Stimulated activated naive CD8-positive, alpha-beta T cell treated with anti-CD3 and anti-CD28 coated beads, Interleukin-15, Interleukin-2, amounts not matched to agents 100 ng/mL and 50 ng/mL, for 24 hours (primary cell): ENCODE measurements at regions not wholly inside any gene's neighbourhood (a gene's known extent, or its start where the extent isn't known, plus 50 kb on each side); places are given as distances from the start of the nearest gene placed in this dataset.
"Not testable (repeated sequence)": the region's sequence is repeated elsewhere in the genome, so short reads cannot be mapped to it uniquely, and the experiment has no call there.

Experiments
- H3K27ac Mint-ChIP-seq: one replicate; pipeline ENCODE4 v1.8.0; 2021; ENCODE audit warnings: mild to moderate bottlenecking, mixed read lengths
- H3K27me3 Mint-ChIP-seq: one replicate; pipeline ENCODE4 v1.8.0; 2021; ENCODE audit warnings: mixed read lengths
- H3K36me3 Mint-ChIP-seq: one replicate; pipeline ENCODE4 v1.8.0; 2021; ENCODE audit warnings: low read depth, mixed read lengths
- H3K4me1 Mint-ChIP-seq: one replicate; pipeline ENCODE4 v1.8.0; 2021; ENCODE audit warnings: low read depth, mixed read lengths
- H3K4me3 Mint-ChIP-seq: one replicate; pipeline ENCODE4 v1.8.0; 2021; ENCODE audit warnings: mild to moderate bottlenecking, mixed read lengths
- H3K9me3 Mint-ChIP-seq: one replicate; pipeline ENCODE4 v1.8.0; 2021; ENCODE audit warnings: mixed read lengths

DNA sequence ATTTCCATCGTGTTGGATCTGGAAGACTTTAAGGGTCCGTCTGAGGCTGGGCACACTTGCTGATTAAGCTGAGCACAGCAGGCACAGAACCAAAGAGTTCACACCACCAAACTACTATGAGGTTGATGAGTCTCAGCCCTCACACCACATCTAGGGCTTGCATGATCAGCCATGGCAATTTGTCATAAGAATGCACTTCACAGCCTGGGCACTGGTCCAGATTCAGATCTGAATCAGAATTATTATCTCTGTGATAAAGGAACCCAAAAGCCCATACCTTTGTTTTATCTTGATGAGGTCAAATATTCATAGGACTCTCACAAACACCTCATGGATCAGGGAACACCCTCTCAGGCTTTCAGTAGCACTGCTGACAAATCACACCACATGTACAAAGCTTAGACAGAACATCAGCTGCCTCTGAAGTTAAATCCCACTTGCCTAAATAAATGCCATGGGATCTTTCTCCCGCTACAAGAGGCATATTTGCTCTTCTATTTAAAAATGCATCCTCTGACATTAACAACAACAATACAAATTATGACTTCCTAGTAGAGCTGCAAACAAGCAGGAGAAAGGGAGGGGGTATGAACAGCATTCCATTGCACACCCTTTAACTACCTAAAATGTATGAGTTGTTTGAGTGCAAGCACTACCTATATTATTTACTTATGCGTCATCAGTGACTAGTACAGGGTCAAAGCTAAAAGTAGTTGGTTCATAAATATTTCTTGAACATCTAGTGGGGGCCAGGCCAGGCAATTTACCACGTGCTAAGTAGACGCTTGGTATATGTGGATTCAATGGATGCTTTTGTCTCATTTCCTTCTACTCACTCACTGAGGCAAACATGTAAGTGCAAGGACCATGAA, 186.3 kb upstream of the FGF13 start:
- Mint-ChIP-seq H3K36me3 (no peaks in the 10 kb centered on the region), H3K9me3 (no peaks in the 10 kb centered on the region), H3K4me3 (no peak overlapping the region), H3K4me1 (no peaks in the 10 kb centered on the region), H3K27ac (no peak overlapping the region), H3K27me3 (no peaks in the 10 kb centered on the region)

DNA sequence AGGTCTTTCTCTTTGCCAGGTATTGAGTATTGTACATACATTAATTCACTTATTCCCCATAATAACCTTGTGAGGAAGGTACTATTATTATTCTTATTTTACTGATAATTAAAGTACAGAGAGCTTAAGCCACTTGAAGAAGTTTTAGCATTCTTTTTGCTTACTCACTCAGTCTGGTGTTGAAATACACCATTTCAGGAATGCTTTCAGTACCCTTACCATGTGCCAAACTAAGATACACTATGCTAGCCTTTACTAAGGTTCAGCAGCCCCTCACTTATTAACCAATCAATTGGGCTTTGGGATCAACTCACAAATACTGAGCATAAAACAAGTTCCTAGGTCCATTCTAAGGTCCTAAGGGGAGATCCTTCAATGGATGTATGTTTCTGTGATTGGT, 179.0 kb upstream of the FGF13 start:
- no peaks in the 10 kb centered on the region for H3K4me1 Mint-ChIP-seq
- H3K36me3 Mint-ChIP-seq, result no peaks in the 10 kb centered on the region
- no peaks in the 10 kb centered on the region for H3K27me3 Mint-ChIP-seq
- H3K4me3 Mint-ChIP-seq, result no peak overlapping the region
- H3K27ac Mint-ChIP-seq, result no peak overlapping the region
- no peaks in the 10 kb centered on the region for H3K9me3 Mint-ChIP-seq

DNA sequence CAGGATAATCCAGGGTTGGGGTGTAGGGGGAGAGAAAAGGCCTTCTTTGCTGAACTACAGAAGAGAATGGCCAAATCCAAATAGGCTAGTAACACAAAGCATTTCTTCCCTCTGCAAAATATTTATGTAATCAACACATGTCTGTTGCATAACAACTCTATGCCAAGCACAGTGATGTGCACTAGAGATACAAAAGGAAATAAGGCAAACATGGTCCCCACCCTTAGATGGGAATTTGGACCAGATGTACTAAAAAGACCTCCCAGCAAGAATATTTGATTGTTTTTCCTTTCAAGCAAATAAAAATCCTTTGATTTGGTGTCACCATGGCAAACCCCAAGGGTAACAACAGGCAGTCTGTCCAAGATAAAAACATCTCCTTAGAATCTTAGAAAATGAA, 177.6 kb upstream of the FGF13 start:
- Mint-ChIP-seq H3K4me1 (no peaks in the 10 kb centered on the region), H3K27me3 (no peaks in the 10 kb centered on the region), H3K4me3 (no peak overlapping the region), H3K9me3 (no peaks in the 10 kb centered on the region), H3K36me3 (no peaks in the 10 kb centered on the region), H3K27ac (no peak overlapping the region)

DNA sequence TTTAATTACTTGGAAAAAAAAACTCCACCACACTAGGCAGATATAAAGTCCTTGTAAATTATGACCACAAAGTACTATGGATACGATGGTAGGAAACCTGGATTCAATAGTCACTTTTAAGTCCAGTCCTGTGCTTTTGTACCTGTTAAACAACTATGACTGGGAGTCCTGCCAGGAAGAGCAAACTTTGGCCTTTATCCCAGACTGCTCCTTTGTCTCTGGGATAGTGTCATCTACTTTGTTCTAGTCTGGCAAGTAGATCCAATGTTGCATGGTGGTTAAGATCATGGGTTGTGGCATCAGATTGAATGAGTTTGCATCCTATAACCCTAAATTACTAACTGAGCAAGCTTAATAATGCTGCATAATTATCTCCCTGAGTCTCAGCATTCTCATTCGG, 175.3 kb upstream of the FGF13 start:
- no peaks in the 10 kb centered on the region for H3K36me3 Mint-ChIP-seq
- no peaks in the 10 kb centered on the region for H3K27me3 Mint-ChIP-seq
- no peak overlapping the region for H3K27ac Mint-ChIP-seq
- no peaks in the 10 kb centered on the region for H3K4me1 Mint-ChIP-seq
- no peak overlapping the region for H3K4me3 Mint-ChIP-seq
- no peaks in the 10 kb centered on the region for H3K9me3 Mint-ChIP-seq

DNA sequence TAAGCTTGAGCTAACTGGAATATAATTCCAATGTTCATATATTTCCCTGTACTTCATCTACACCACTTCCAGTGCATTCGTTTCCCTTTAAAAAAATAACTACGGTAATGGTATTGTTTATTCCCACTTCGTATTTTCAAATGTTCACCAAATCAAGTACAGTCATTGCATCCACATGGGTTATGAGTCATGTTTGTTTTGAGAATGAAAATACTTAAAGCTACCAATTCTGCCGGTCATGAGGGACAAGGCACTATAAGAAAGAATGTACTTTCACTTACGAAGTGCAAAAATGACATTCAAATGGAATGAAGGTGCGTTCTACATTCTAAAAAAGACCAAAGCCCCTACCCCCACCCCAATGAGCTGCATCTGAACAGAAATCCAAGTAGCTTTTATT, 174.4 kb upstream of the FGF13 start:
- H3K36me3 Mint-ChIP-seq, result no peaks in the 10 kb centered on the region
- no peaks in the 10 kb centered on the region for H3K9me3 Mint-ChIP-seq
- H3K4me3 Mint-ChIP-seq, result no peak overlapping the region
- no peaks in the 10 kb centered on the region for H3K27me3 Mint-ChIP-seq
- H3K4me1 Mint-ChIP-seq, result no peaks in the 10 kb centered on the region
- H3K27ac Mint-ChIP-seq, result no peak overlapping the region

DNA sequence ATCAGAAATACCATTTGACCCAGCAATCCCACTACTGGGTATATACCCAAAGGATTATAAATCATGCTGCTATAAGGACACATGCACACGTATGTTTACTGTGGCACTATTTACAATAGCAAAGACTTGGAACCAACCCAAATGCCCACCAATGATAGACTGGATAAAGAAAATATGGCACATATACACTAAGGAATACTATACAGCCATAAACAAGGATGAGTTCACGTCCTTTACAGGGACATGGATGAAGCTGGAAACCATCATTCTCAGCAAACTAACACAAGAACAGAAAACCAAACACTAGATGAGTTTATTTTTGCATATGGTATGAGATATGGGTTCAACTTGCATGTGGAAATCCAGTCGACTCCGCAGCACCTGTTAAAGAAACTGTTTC, 168.8 kb upstream of the FGF13 start:
- not testable (repeated sequence) for H3K4me3 Mint-ChIP-seq, H3K27ac Mint-ChIP-seq, H3K4me1 Mint-ChIP-seq, H3K9me3 Mint-ChIP-seq, H3K36me3 Mint-ChIP-seq, H3K27me3 Mint-ChIP-seq

DNA sequence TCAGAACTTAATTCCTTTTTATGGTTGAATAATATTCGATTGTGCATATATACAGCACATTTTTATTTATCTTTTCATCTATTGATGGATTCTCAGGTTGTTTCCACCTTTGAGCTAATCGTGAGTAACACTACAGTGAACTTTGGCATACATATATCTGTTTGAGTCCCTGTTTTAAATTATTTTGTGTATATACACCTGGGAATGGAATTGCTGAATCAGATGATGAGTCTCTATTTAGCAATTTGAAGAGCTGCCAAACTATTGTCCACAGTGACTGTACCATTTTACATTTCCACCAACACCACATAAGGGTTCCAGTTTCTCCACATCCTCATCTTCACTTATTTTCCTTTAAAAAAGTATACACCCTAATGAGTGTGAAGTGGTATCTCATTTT, 166.2 kb upstream of the FGF13 start:
- Mint-ChIP-seq H3K4me3 (no peak overlapping the region), H3K36me3 (no peaks in the 10 kb centered on the region), H3K27ac (no peak overlapping the region), H3K4me1 (no peaks in the 10 kb centered on the region), H3K27me3 (no peaks in the 10 kb centered on the region), H3K9me3 (no peaks in the 10 kb centered on the region)

DNA sequence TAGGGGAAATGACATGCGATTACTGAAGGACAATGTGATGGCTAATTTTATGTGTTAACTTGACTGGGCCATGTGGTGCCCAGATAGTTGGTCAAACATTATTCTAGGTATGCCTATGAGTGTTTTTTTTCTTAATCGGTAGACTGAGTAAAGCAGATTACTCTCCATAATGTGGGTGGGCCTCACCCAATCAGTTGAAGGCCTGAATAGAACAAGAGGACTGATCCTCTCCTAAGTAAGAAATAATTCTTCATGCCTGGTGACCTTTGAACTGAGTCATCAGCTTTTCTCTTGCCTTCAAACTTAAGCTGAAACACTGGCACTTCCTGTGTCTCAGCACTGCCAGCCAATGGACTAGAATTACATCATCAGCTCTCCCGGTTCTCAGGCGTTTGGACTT, 164.0 kb upstream of the FGF13 start:
- H3K27ac Mint-ChIP-seq, result no peak overlapping the region
- H3K36me3 Mint-ChIP-seq, result no peaks in the 10 kb centered on the region
- H3K9me3 Mint-ChIP-seq, result no peaks in the 10 kb centered on the region
- H3K27me3 Mint-ChIP-seq, result no peaks in the 10 kb centered on the region
- H3K4me3 Mint-ChIP-seq, result no peak overlapping the region
- no peaks in the 10 kb centered on the region for H3K4me1 Mint-ChIP-seq

DNA sequence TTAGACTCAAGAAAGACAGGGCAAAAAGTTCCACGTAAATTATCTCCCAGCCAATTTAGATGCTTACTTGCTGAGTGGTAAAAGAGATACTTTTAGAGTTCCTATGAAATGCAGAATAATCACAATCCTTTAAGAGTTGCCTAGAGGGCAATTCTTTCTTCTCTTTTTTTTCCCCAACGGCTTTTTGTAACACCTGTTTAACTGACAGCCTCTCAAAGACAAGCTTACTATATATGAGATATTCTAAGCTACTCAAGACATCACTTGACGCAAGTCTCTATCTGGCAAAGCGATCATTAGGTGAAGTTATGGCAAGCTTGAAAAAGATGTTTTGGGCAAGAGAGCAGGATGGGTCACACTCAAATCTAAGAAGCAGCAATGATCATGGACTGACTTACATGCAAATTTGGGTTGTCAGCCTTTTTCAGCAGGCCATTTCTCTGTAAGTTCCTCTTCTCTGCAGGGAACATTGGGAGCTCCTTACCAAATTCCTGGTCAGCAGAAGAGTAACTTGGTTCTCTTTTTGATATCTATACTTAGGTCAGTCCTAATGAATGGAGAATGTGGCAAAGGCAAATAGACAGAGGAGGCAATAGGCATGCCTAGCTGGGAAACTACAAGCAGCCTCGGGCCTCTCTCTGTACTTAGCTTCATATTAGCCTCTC, 162.9 kb upstream of the FGF13 start:
- Mint-ChIP-seq H3K27ac (no peak overlapping the region), H3K36me3 (no peaks in the 10 kb centered on the region), H3K9me3 (no peaks in the 10 kb centered on the region), H3K4me1 (no peaks in the 10 kb centered on the region), H3K4me3 (no peak overlapping the region), H3K27me3 (no peaks in the 10 kb centered on the region)

DNA sequence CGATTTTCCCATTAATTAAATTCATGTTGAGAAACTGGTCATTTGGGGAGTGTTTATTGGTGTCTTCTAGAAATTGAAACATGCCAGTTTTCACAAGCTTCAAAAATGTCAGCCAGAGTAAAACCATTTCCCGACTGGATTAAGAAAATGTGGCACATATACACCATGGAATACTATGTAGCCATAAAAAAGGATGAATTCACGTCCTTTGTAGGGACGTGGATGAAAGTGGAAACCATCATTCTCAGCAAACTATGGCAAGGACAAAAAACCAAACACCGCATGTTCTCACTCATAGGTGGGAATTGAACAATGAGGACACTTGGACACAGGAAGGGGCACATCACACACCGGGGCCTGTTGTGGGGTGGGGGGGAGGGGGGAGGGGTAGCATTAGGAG, 162.1 kb upstream of the FGF13 start:
- H3K27ac Mint-ChIP-seq, H3K36me3 Mint-ChIP-seq, H3K4me1 Mint-ChIP-seq, H3K4me3 Mint-ChIP-seq, H3K9me3 Mint-ChIP-seq, H3K27me3 Mint-ChIP-seq: not testable (repeated sequence)

DNA sequence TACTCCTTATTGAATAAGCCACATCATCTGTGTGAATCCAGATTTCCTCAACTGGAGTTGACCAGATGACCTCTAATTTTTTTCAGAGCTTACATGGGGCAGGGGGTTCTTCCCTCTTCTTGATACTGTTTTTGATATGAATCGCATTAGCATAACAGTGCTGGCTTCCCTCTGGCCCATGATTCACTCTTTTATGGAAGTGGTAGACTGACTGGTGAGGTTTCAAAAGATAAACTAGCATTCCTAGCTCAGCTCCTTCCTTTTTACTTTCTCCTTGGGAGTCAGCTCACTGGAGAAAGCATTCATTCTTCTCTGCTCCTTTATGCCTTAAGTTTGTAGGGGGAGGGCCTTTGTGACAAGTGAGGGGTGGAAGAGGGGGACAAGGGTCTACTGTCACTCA, 161.0 kb upstream of the FGF13 start:
- Mint-ChIP-seq H3K27me3 (no peaks in the 10 kb centered on the region), H3K4me1 (no peaks in the 10 kb centered on the region), H3K36me3 (no peaks in the 10 kb centered on the region), H3K4me3 (no peak overlapping the region), H3K27ac (no peak overlapping the region), H3K9me3 (no peaks in the 10 kb centered on the region)

DNA sequence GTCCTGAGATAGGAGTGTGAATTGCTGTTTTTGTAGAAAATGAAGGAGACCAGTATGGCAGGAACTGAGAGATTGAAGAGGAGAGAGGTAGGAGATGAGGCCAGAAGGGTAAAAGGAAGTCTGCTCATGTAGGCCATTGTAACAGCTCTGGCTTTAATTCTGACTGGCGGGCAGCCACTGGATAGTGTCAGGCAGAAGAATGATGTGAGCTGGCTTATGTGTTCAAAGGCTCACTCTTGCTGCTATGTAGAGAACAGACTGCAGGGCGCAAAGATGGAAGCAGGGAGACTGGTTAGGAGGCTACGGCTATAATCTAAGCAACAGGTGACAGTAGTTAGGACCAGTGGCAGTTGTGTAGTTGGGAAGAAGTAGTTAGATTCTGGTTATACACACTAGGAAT, 160.2 kb upstream of the FGF13 start:
- Mint-ChIP-seq H3K9me3 (no peaks in the 10 kb centered on the region), H3K36me3 (no peaks in the 10 kb centered on the region), H3K4me3 (no peak overlapping the region), H3K27ac (no peak overlapping the region), H3K4me1 (no peaks in the 10 kb centered on the region), H3K27me3 (no peaks in the 10 kb centered on the region)

DNA sequence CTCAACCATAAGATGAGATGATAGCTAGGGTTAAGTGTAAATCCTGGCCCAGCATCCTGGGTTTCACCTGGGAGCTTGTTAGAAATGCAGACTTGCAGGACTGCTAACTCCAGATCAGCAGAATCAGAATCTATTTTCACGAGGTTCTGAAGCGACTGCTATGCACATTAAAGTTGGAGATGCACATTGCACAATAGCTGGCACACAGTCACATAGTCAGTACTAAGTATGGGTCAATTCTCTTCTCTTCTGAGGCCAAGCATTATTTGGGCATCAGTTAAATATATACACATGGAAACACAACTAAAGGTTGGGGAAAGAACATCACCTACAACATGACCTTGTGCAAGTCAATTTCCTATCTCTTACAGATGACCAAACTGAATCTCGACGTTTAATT, 155.1 kb upstream of the FGF13 start:
- Mint-ChIP-seq H3K9me3 (no peaks in the 10 kb centered on the region), H3K27ac (no peak overlapping the region), H3K27me3 (no peaks in the 10 kb centered on the region), H3K4me1 (no peaks in the 10 kb centered on the region), H3K36me3 (no peaks in the 10 kb centered on the region), H3K4me3 (no peak overlapping the region)

DNA sequence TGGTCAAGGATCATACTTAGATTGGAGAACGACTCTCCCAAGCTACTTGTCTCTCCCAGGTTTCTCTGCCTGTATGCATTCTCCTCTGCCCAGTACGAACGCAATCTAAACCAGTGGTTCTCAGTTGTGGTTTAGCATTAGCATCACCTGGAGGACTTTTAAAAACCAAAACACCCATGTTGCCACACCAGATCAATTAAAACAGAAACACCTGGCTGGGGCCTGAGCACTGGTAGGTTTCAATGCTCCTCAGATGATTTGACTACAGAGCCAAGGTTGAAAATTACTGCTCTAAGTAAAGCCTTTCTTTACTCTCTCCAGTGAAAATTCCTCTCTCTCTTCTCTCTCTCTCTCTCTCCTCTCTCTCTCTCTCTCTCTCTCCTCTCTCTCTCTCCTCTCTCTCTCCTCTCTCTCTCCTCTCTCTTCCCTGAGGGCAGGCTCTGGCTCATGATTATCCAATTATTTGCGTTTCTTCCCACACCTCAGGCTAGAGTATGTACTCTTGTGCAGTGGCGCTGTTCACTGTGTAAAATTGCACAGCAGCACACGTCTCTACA, 153.7 kb upstream of the FGF13 start:
- Mint-ChIP-seq H3K27ac (no peak overlapping the region), H3K4me3 (no peak overlapping the region), H3K4me1 (no peaks in the 10 kb centered on the region), H3K36me3 (no peaks in the 10 kb centered on the region), H3K27me3 (no peaks in the 10 kb centered on the region), H3K9me3 (no peaks in the 10 kb centered on the region)

DNA sequence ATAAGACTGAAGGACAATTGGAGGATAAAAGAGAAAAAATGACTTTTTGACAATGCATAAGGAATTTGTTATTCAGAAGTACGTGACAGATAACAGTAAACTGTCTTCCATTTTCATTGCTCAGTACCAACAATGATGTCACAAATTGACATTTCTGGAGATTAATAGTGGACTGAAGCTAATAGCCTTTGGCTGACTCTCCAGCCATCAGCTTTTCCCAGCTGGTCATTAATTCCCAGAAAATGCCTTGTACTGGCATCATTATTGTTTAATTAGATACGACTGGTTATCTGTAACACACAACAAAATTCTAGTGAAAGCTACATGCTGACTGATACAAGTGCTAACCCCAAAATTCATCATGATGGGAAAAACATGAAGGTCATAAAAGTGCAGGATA, 147.9 kb upstream of the FGF13 start:
- no peaks in the 10 kb centered on the region for H3K4me1 Mint-ChIP-seq

DNA sequence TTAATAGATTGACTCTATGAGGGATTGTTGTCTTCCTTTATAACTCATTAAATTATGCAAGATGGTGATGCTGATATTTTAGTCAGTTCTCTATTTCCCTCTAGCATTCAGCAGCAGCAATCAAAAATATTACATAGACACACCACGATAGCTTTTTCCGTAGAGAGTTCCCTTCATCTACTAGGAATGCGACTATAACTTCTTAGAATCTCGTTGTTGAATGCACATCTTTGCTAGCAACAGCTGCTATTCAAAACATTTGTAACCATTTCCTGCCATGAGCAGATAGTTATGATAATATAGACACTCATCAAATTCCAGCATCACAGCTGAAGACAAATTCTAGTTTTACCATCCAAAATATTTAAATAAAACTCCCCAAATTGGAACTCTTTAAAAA, 147.4 kb upstream of the FGF13 start:
- Mint-ChIP-seq H3K27ac (no peak overlapping the region), H3K27me3 (no peaks in the 10 kb centered on the region), H3K4me3 (no peak overlapping the region), H3K9me3 (no peaks in the 10 kb centered on the region), H3K4me1 (no peaks in the 10 kb centered on the region), H3K36me3 (no peaks in the 10 kb centered on the region)

More for the DNA sequence above, 147.9 kb upstream of the FGF13 start:
- H3K36me3 Mint-ChIP-seq, result no peaks in the 10 kb centered on the region
- H3K27ac Mint-ChIP-seq, result no peak overlapping the region
- no peaks in the 10 kb centered on the region for H3K27me3 Mint-ChIP-seq
- no peaks in the 10 kb centered on the region for H3K9me3 Mint-ChIP-seq
- no peak overlapping the region for H3K4me3 Mint-ChIP-seq
